Left kidney (tissue), 1 donor: ENCODE measurements at regions not wholly inside any gene's neighbourhood (a gene's known extent, or its start where the extent isn't known, plus 50 kb on each side); places are given as distances from the start of the nearest gene placed in this dataset.
"Not testable (repeated sequence)": the region's sequence is repeated elsewhere in the genome, so short reads cannot be mapped to it uniquely, and the experiment has no call there.

Experiments used
- DNase-seq: peaks from one replicate; pipeline ENCODE4 v3.0.0-alpha.2; 2013

GRCh38 chrX:4674028-4674782 lies 960.8 kb upstream of the PRKX start:
- DNase-seq: no peak

DNA sequence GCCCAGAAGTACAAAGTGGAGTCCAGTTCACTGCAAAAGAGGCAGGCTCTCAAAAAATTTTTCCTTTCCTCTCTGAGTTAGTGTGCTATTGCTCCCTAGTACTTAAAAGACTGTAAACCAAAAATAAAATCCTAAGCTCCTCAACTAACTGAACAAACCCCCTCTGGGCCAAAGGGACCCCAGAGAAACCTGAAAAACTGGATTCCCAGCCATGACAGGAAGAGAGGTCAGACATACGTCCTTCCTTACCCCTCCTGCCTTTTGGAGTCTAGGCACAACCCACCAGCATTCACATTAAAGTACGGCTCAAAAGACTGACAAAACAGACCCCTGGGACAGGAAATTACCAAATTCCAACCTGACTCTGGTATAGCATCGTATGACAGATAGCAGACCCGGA lies 957.9 kb upstream of the PRKX start:
- DNase-seq: no peak

- DNase-seq: no peak
These were observed 957.2 kb upstream of the PRKX start for GRCh38 chrX:4670606-4671005.

- DNase-seq: no peak
These were observed 955.5 kb upstream of the PRKX start for GRCh38 chrX:4668802-4669536.

- no peak for DNase-seq
These were observed 949.6 kb upstream of the PRKX start for GRCh38 chrX:4663085-4663484.

- no peak for DNase-seq
These were observed 948.3 kb upstream of the PRKX start for GRCh38 chrX:4661771-4662170.

DNA sequence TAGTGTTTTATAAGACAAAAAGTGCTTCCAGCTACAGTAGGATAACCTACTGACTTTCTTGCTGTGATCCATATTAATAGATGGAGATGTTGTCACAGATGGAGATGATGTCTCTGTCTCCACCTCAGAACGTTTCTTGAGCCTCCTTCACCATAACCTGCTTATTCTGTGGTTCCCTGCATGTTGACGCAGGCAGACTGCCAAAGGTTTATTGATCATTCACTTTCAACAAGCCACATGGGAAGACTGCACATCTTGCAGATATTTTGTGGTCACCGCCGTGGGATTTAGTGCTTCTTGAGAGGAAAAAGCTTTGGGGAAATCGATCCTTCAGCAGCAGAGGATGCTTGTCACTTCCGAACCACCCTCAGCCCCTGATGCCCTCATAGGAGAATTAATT lies 943.0 kb upstream of the PRKX start:
- no peak for DNase-seq

DNA sequence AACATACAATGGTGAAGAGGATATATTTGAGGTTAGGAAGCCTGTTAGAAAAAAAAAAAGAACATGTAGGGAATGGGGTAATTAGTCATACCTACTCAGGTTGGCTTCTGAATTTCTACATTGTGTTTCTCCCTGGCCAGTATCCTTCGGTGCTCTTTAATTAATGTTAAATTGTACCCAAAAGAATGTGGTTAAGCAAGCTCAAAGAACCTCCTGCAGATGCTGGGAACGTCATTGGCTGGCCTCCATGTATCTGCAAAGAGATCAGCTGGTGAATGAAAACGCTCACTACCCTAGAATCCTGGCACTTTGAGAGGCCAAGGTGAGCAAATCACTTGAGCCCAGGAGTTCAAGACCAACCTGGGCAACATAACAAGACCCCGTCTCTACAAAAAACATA lies 942.3 kb upstream of the PRKX start:
- no peak for DNase-seq

DNA sequence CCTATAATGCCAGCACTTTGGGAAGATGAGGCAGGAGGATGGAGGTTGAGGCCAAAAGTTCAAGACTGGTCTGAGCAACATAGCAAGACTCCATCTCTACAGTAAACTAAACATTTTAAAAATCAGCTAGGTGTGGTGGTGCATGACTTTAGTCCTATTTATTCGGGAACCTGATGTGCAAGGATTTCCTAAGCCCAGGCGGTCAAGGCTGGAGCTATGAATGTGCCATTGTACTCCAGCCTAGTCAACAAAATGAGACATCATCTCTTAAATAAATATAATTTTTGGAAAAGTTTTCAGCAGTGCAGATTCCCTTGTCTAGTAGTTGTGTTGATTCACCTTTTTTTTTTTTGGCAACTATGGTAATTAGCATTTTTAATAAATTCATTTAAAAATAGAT lies 928.7 kb upstream of the PRKX start:
- no peak for DNase-seq

DNA sequence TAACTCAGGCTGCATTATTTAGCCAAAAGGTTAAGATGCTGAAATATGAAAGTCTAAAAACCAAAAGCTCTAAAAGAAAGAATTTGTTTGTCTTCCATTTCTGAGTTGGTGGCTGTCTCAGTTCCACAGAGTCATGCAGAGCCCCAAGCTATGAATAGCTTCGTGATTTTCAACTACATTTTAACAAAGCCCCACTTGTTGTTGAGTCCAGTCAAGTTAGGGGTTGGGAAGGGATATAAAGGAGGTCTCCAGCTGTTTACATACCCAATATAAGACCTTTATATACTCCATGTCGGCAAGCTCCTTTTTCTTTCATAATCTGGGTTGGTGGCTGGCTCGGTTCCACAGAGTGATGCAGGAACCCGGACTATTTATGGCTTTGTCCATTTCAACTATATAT lies 924.6 kb upstream of the PRKX start:
- no peak for DNase-seq

DNA sequence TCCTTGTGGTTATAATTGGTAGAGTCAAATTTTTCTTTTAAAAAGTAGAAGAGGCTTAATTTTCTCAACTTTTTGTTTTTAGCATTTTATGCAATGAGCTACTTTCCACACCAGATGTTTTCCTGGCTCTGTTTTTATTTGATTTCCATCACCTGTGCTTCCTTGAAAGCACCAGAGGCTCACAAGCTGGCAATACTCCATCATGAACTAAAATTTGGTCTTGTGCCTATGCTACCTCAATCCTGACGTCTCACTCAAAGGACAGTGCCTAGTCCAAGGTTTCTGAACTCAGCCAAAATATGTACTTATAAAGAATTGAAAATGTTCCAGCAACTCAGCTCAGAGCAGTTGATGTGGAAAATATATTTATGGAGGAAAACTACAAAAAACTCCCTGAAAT lies 914.0 kb upstream of the PRKX start:
- no peak for DNase-seq

DNA sequence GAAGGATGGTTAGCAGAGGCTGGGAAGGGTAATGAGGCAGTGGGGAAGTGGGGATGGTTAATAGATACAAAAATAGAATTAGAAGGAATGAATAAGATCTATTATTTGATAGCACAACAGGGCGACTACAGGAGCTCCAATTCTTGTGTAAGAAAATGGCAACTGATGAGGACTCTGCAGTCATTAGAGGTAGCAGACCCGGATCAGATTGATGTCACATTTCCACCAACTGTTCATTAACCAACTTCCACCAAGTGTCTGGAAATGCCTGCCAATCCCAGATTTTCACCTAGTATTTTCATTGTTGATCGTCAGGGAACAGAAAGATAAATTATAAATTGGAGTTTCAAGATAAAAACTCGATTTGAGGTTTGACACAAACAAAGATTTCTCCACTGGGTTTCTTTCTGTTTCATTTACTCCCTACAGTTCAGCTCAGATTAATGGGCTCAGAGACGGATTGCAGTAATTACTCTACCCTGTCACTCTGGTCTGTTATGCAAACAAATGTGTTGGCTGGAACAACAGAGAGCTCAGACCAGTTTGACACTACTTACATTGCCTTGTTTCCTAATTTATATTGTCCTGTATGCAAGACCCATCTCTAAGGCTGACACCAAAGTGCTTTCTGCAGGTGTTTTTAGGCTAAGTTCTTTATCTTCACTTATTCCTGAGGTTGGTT lies 909.2 kb upstream of the PRKX start:
- no peak for DNase-seq

DNA sequence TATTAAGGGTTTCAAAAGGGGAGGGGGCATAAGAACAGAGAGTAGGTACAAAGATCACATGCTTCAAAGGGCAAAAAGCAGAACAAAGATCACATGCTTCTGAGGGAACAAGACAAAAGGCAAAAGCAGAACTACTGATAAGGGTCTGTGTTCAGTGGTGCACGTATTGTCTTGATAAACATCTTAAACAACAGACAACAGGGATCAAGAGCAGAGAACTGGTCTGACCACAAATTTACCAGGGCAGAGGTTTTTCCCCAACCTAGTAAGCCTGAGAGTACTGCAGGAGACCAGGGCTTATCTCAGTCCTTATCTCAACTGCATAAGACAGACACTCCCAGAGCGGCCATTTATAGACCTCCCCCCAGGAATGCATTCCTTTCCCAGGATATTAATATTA lies 900.2 kb upstream of the PRKX start:
- DNase-seq: not testable (repeated sequence)

GRCh38 chrX:4588893-4589292 lies 875.4 kb upstream of the PRKX start:
- DNase-seq: no peak

DNA sequence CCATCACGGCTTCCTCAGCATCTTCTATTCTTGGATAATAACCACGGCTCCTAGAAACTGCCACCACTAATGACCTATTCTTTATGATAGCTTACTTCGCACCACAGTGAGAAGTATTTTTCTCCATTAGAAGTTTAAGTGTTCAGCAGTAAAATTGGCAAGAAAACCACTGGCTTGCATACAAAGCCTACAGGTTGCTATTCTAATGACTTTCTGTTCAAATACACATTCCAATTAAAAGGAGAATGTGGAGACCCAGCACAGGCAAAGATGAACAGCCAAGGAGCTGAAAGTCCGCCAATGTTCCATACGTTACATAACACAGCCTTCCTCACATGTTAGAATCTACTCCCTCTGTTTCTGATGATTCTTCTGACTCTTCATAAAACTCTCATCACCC lies 875.0 kb upstream of the PRKX start:
- DNase-seq: no peak

DNA sequence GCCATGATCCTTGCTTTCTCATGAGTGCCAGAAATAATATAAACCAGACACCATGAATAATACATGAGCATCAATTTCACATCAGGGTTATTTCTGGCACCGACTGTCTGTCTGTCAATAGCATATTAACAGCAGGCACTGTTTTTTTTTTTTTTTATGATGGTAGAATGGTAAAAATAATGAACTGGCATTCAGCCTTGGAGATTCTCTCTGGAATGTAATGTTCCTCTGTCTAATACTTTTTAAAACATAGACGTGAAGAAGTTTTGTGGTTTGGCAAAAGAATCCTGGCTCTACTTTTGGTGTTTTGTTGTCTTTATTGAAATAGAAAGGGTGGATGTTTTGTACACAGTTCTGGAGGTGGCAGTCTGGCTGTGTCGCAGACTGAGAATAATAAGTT lies 874.6 kb upstream of the PRKX start:
- DNase-seq: no peak

DNA sequence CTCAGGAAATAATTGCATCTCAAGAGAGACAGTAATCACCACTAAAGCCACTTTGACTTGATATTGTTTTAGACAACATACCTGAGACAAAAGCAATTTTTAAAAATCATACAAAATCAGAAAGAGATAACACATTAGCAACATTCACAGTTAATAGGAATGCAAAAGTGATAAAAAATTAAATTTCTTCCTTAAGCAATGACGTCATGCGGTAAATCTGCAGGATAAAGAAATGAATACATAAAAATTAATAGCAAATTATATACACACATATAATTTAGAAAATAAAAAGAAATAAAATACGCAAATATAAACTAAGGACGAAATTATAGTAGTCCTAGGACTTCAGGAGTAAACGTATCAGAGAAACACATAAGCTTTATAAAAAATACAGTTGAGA lies 866.5 kb upstream of the PRKX start:
- no peak for DNase-seq

DNA sequence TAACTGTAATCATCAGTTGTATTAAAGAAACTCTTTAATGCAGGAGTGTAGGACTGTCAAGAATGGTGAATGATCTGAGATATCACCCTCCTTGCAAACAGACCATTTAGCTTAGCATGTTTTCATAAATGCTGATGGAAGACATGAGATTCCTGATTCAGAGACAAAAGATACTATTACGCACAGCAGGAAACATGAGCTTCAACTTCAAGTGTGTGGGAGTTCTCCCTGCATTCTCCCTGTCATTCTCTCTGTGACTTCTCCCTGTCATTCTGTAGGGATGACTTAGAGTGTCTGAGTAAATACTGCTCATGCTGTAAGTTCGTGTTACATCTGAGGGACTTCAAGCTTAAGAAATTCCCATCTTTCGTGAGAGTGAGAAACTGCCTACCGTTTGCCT lies 866.0 kb upstream of the PRKX start:
- no peak for DNase-seq

GRCh38 chrX:4572691-4573090 lies 859.2 kb upstream of the PRKX start:
- DNase-seq: no peak

GRCh38 chrX:4570151-4570550 lies 856.7 kb upstream of the PRKX start:
- no peak for DNase-seq

DNA sequence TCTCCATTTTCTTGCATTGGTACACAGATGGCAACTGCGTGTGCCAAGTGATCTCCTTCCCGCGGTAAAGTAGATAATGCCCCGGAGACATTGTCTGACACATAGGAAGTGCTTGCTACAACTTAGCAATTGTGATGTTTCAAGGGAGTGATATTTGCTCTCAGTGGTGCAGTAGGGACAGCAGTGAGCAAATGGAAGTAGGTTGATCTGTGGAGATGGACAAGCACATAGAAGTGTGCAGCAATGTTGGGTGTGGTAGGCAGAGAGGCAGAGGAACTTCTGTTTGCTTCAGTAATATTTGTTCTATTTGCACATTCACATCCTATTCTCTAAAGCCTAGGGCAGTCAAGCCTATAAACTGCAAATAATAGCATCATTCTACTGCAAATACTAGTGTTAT lies 846.7 kb upstream of the PRKX start:
- DNase-seq: no peak

- DNase-seq: no peak
These were observed 836.6 kb upstream of the PRKX start for GRCh38 chrX:4550018-4550417.

DNA sequence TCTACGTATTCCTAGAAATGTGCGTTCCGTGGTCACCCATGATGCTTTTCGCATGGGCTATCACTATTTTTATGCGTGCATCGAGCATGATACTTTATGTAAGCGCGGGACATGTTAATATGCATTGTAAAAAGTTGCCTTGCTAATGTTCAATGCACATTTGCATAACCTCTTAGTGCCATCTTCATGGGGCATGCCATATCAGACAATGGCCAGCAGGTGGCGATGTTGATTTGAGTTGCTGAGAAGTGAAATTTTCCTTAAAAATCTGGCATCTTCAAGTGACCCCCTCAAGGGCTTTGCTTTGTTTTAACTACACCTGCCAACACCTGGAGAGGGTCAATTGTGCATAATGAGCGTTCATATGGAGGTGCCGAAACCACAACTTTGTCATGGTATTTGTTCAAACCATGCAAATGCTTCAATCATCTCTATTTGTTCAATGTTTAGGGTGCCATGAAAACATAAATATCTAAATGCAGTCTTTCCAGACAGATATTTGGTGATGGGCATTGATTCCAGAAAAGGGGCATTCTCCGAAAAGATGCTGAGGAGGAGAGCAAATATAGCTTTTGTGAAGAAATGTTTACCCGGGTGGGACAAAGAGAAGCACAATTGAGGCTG lies 833.9 kb upstream of the PRKX start:
- peak; percentile 55 for DNase-seq
